CD14-positive monocyte (primary cell): ENCODE measurements at regions not wholly inside any gene's neighbourhood (a gene's known extent, or its start where the extent isn't known, plus 50 kb on each side); places are given as distances from the start of the nearest gene placed in this dataset.
A peak's percentile ranks its signal among the peaks of the same experiment; 100 is the strongest.

ENCODE experiments used
- DNase-seq, 3 donors: peaks; one replicate each; pipeline ENCODE4 v3.0.0-alpha.2; 2011 to 2022
- H2AFZ ChIP-seq: 2 replicates; pipeline ENCODE4 v1.6.0; 2012; ENCODE audit warnings: mild to moderate bottlenecking, low read depth, low read length, inconsistent platforms; ENCODE audit not compliant: insufficient read depth, poor library complexity, severe bottlenecking
- H3K27ac ChIP-seq, 2 donors: 1 replicate in 1 of 2; 2 replicates in 1 of 2; pipeline ENCODE4 v1.5.1; 2012 to 2013; ENCODE audit warnings: low read length in 2 of 2, control low read depth in 1 of 2, inconsistent platforms in 1 of 2, low read depth in 1 of 2, mild to moderate bottlenecking in 1 of 2
- H3K27me3 ChIP-seq, 2 donors: one replicate each; pipeline versions ENCODE4 v1.6.0 to v1.6.1; 2011 to 2013; ENCODE audit warnings: low read length in 2 of 2; ENCODE audit not compliant: control insufficient read depth in 2 of 2, insufficient read depth in 2 of 2
- H3K36me3 ChIP-seq, 2 donors: replicated peaks in 1 of 2; 1 replicate in 1 of 2; 2 replicates in 1 of 2; pipeline versions ENCODE4 v1.5.1 to v1.6.1; 2012 to 2013; ENCODE audit warnings: low read length in 2 of 2, control low read depth in 1 of 2, inconsistent platforms in 1 of 2, mild to moderate bottlenecking in 1 of 2; ENCODE audit not compliant: insufficient read depth in 2 of 2, control insufficient read depth in 1 of 2
- H3K4me1 ChIP-seq, 2 donors: 1 replicate in 1 of 2; 2 replicates in 1 of 2; pipeline versions ENCODE4 v1.5.1 to v1.6.1; 2012 to 2013; ENCODE audit warnings: low read length in 2 of 2, control low read depth in 1 of 2, inconsistent platforms in 1 of 2, mild to moderate bottlenecking in 1 of 2, moderate library complexity in 1 of 2; ENCODE audit not compliant: insufficient read depth in 2 of 2, control insufficient read depth in 1 of 2
- H3K4me2 ChIP-seq: replicated peaks from 2 replicates; pipeline ENCODE3; 2012; ENCODE audit warnings: low read length, moderate library complexity, mild to moderate bottlenecking; ENCODE audit not compliant: poor library complexity, severe bottlenecking; ENCODE audit errors: extremely low read depth
- H3K4me3 ChIP-seq, 3 experiments: fragments of 200-600 bp in 1 of 3; sonication (generic) in 1 of 3; replicated peaks in 1 of 3; 1 replicate in 2 of 3; 2 replicates in 1 of 3; pipeline ENCODE4 v1.5.1; 2011 to 2013; ENCODE audit warnings: low read length in 3 of 3, mild to moderate bottlenecking in 3 of 3, control low read depth in 2 of 3, low read depth in 2 of 3, inconsistent platforms in 1 of 3, moderate library complexity in 1 of 3
- H3K79me2 ChIP-seq: 2 replicates; pipeline ENCODE4 v1.6.0; 2012; ENCODE audit warnings: mild to moderate bottlenecking, control low read depth, inconsistent platforms, low read length, moderate library complexity; ENCODE audit not compliant: insufficient read depth
- H3K9ac ChIP-seq: 2 replicates; pipeline ENCODE4 v1.6.0; 2017; ENCODE audit warnings: low read length, mild to moderate bottlenecking; ENCODE audit not compliant: insufficient read depth, poor library complexity, severe bottlenecking
- H3K9me3 ChIP-seq, 2 donors: replicated peaks in 1 of 2; 1 replicate in 1 of 2; 2 replicates in 1 of 2; pipeline versions ENCODE4 v1.5.1 to v1.6.1; 2012 to 2013; ENCODE audit warnings: low read length in 2 of 2, control low read depth in 1 of 2; ENCODE audit not compliant: control insufficient read depth in 1 of 2, insufficient read depth in 1 of 2
- H4K20me1 ChIP-seq: 2 replicates; pipeline ENCODE4 v1.6.0; 2012; ENCODE audit warnings: mild to moderate bottlenecking, low read length, control low read depth, moderate library complexity; ENCODE audit not compliant: insufficient read depth
- H3K27ac Mint-ChIP-seq, 7 donors: one replicate each; pipeline ENCODE4 v1.8.0; 2020; ENCODE audit warnings: mild to moderate bottlenecking in 7 of 7, mixed read lengths in 7 of 7, moderate library complexity in 6 of 7, inconsistent platforms in 2 of 7
- H3K27me3 Mint-ChIP-seq, 3 donors: one replicate each; pipeline ENCODE4 v1.8.0; 2021 to 2022; ENCODE audit warnings: low read depth in 3 of 3, mild to moderate bottlenecking in 3 of 3, mixed read lengths in 3 of 3, moderate library complexity in 3 of 3, inconsistent platforms in 1 of 3
- H3K36me3 Mint-ChIP-seq, 2 donors: one replicate each; pipeline ENCODE4 v1.8.0; 2020; ENCODE audit warnings: mixed read lengths in 2 of 2, inconsistent platforms in 1 of 2, mild to moderate bottlenecking in 1 of 2
- H3K4me1 Mint-ChIP-seq: one replicate; pipeline ENCODE4 v1.8.0; 2020; ENCODE audit warnings: mild to moderate bottlenecking, mixed read lengths
- H3K4me3 Mint-ChIP-seq, 2 donors: one replicate each; pipeline ENCODE4 v1.8.0; 2020; ENCODE audit warnings: mild to moderate bottlenecking in 2 of 2, mixed read lengths in 2 of 2, moderate library complexity in 1 of 2
- H3K9me3 Mint-ChIP-seq, 7 donors: one replicate each; pipeline ENCODE4 v1.8.0; 2020 to 2022; ENCODE audit warnings: mixed read lengths in 7 of 7, mild to moderate bottlenecking in 6 of 7, moderate library complexity in 6 of 7, inconsistent platforms in 2 of 7
- WGBS: methylation state at CpG from one replicate; pipeline ENCODE4 v1.1.5; 2013; ENCODE audit warnings: missing lambda C conversion rate; ENCODE audit not compliant: insufficient coverage; 5-methylcytosine and 5-hydroxymethylcytosine counted together
- intact Hi-C, 2 donors: fragments of 100-400 bp; cut with micrococcal nuclease; formaldehyde crosslinking; loops; one replicate each; pipeline versions ENCODE4 v1.15.0 to v1.15.1; 2023
- TF ChIP-seq, protein P1 (sequence below): fragments of 200-600 bp; IDR thresholded peaks from one replicate; pipeline ENCODE4 v1.8.0; 2022; ENCODE audit warnings: antibody characterized with exemption, mild to moderate bottlenecking

DNA sequence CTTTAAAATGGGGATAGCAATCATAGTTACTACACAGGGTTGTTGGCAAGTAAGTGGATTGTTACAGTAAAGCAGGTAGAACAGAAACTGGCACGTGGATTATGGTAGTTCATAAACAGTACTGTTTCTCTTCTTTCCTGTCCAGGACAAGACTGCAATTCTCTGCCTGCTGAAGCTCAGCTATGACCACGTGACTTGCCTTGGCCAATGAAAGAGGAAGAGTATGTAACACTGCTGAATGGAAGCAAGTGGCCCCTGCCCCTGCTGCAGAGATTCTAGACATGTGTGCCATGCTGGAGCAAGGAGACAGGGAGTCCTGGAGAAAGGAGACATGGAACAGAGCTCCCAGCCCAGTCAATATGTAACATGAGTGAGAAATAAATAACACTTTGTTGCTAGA is 66.6 kb upstream of the TOX3 start:
- no peak overlapping the region for H3K27ac Mint-ChIP-seq
- H2AFZ ChIP-seq = no peak overlapping the region
- DNase-seq = no peak
- no peak overlapping the region for H3K4me2 ChIP-seq
- WGBS = 100% methylated on average over 2 of the region's 2 CpGs
- peaks cover 0 to 3% of the 10 kb centered on the region in 2 donors for H3K9me3 ChIP-seq
- H3K9ac ChIP-seq = no peak overlapping the region
- no peaks in the 10 kb centered on the region for H3K4me1 ChIP-seq
- H3K79me2 ChIP-seq = no peaks in the 10 kb centered on the region
- TF ChIP-seq, protein P1, sequence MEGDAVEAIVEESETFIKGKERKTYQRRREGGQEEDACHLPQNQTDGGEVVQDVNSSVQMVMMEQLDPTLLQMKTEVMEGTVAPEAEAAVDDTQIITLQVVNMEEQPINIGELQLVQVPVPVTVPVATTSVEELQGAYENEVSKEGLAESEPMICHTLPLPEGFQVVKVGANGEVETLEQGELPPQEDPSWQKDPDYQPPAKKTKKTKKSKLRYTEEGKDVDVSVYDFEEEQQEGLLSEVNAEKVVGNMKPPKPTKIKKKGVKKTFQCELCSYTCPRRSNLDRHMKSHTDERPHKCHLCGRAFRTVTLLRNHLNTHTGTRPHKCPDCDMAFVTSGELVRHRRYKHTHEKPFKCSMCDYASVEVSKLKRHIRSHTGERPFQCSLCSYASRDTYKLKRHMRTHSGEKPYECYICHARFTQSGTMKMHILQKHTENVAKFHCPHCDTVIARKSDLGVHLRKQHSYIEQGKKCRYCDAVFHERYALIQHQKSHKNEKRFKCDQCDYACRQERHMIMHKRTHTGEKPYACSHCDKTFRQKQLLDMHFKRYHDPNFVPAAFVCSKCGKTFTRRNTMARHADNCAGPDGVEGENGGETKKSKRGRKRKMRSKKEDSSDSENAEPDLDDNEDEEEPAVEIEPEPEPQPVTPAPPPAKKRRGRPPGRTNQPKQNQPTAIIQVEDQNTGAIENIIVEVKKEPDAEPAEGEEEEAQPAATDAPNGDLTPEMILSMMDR = no peak
- H3K4me1 Mint-ChIP-seq = no peaks in the 10 kb centered on the region
- H3K4me3 ChIP-seq = no peak overlapping the region
- no peak overlapping the region for H3K27ac ChIP-seq
- peaks cover 0 to 4% (median 1%) of the 10 kb centered on the region in 3 donors for H3K27me3 Mint-ChIP-seq
- H4K20me1 ChIP-seq = no peaks in the 10 kb centered on the region
- no peaks in the 10 kb centered on the region for H3K36me3 ChIP-seq
- no peaks in the 10 kb centered on the region for H3K27me3 ChIP-seq
- H3K4me3 Mint-ChIP-seq = no peak overlapping the region
- H3K9me3 Mint-ChIP-seq = peaks cover 0 to 3% (median 3%) of the 10 kb centered on the region in 7 donors
- no peaks in the 10 kb centered on the region for H3K36me3 Mint-ChIP-seq
- intact Hi-C loops = no loop called here

DNA sequence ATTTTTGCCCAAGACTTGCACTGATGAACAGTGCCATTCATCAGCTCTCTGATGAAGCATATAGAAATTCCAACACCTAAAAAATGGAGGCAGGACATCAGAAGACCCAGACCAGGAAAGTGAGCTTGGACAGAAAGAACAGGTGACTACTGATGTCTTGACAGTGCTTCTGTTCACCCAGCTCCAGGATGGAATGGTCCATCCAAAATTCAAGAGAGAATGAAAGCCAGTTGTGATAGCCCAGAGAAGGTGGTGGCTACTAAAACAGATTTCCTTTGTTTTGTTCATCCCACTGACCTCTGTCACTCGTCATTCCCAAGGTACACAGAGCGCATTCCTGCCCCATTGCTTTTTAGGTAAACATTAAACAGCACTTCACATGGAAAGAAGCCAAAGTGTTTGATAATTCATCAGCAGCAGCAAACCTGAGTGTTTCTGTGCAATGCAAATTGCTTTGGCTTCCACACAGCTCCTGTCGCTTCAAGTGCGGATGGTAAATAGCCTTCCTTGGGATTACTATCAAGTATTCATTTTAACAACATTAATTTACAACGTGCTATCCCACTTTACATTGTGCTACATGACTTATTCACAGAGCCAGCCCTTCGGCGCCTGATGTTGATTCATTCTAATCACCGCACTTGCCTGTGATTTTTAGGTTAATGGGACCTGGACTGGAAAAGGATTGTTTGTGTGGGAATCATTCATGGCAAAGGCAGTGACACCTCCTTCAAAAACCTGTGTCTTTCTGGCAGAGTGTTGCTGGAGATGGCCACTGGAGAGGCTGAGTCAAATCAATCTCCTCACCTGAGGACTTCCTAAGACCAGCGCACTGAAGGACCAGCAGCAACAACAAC is 65.1 kb upstream of the TOX3 start:
- WGBS = 100% methylated on average over 3 of the region's 9 CpGs

More for the DNA sequence above, 65.1 kb upstream of the TOX3 start:
- Mint-ChIP-seq H3K9me3 (peaks cover 0 to 7% (median 3%) of the 10 kb centered on the region in 7 donors), H3K4me1 (no peaks in the 10 kb centered on the region), H3K27me3 (peaks cover 0 to 2% (median 0%) of the 10 kb centered on the region in 3 donors), H3K36me3 (no peaks in the 10 kb centered on the region), H3K4me3 (no peak overlapping the region), H3K27ac (peak overlapping the region in 1 of 7 donors; percentile 59)
- H3K9me3 ChIP-seq = peaks cover 0 to 3% of the 10 kb centered on the region in 2 donors
- no peaks in the 10 kb centered on the region for H3K79me2 ChIP-seq
- H3K27ac ChIP-seq = no peak overlapping the region
- no peak overlapping the region for H3K4me3 ChIP-seq
- no peaks in the 10 kb centered on the region for H3K27me3 ChIP-seq
- H3K4me1 ChIP-seq = no peaks in the 10 kb centered on the region
- no peak for DNase-seq
- TF ChIP-seq, protein P1 = no peak
- no peak overlapping the region for H3K9ac ChIP-seq
- no peaks in the 10 kb centered on the region for H4K20me1 ChIP-seq
- no peaks in the 10 kb centered on the region for H3K36me3 ChIP-seq
- intact Hi-C loops = no loop called here
- no peak overlapping the region for H2AFZ ChIP-seq
- H3K4me2 ChIP-seq = no peak overlapping the region
